Ascending aorta (tissue), 2 donors: ENCODE measurements at regions not wholly inside any gene's neighbourhood (a gene's known extent, or its start where the extent isn't known, plus 50 kb on each side); places are given as distances from the start of the nearest gene placed in this dataset.

Source experiments
- DNase-seq, 2 donors: peaks; one replicate each; pipeline ENCODE4 v3.0.0-alpha.2; 2019; ENCODE audit warnings: low spot score in 2 of 2
- H3K27ac ChIP-seq, 2 donors: fragments of 200-600 bp; sonication (generic); one replicate each; pipeline ENCODE4 v1.5.1; 2016 to 2017; ENCODE audit warnings: mild to moderate bottlenecking in 1 of 2
- H3K27me3 ChIP-seq: fragments of 200-600 bp; sonication (generic); one replicate; pipeline ENCODE4 v1.5.1; 2017
- H3K36me3 ChIP-seq, 2 donors: fragments of 200-600 bp; sonication (generic); one replicate each; pipeline ENCODE4 v1.5.1; 2016
- H3K4me1 ChIP-seq, 2 donors: fragments of 200-600 bp; sonication (generic); one replicate each; pipeline ENCODE4 v1.5.1; 2016 to 2017; ENCODE audit warnings: mild to moderate bottlenecking in 1 of 2
- H3K4me3 ChIP-seq, 2 donors: fragments of 200-600 bp; sonication (generic); one replicate each; pipeline ENCODE4 v1.5.1; 2016 to 2017; ENCODE audit warnings: mild to moderate bottlenecking in 1 of 2
- H3K9me3 ChIP-seq, 2 donors: fragments of 200-600 bp; sonication (generic); one replicate each; pipeline ENCODE4 v1.5.1; 2016
- CTCF ChIP-seq, 3 experiments: fragments of 200-600 bp in 2 of 3; fragments of 450-650 bp in 1 of 3; sonication (generic) in 2 of 3; IDR thresholded peaks; one replicate each; pipeline ENCODE4 v1.5.1; 2016 to 2019; ENCODE audit warnings: antibody characterized with exemption in 3 of 3, mild to moderate bottlenecking in 1 of 3, moderate library complexity in 1 of 3
- intact Hi-C: fragments of 100-400 bp; cut with DNase I; formaldehyde crosslinking; loops from one replicate; pipeline ENCODE4 v1.15.1; 2023

DNA sequence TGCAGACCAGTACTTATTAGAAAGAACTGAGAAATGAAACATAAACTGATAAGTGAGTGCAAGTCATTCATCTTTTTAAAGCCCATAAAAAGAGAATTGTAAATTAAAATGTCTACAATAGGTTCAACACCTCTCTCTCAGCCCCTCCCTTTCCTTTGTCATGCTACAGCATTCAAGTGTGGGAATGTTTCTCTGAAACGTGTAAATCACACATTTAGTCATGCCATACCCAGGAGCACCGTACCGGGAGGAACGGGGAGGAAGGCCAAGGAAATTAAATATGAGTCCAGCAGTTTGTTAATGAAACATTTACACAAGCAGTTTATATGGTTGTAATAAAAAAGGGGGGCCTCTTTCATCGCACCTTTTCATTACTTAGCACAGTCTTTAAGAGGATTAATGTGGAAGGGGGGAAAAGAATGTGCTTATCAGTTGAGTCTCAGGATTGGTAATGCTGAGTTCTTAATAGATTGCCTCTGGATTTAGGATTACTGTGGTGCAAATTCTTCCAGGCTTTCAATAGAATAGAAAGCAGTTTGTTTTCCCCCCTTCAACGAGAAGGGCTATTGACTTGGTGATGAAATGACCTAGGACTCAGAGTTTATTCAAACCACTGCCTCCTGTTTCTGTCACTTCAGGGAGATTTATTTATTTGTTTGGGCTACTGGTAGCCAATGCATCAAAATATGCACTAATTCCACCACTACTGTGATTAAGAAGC, 176.0 kb upstream of the ZNF608 start:
- H3K36me3 ChIP-seq: no peaks in the 10 kb centered on the region
- H3K27me3 ChIP-seq: no peaks in the 10 kb centered on the region
- no peak for TF ChIP-seq CTCF (IDR thresholded peaks at IDR 0.05)
- peaks cover 0 to 4% of the 10 kb centered on the region in 2 donors for H3K4me1 ChIP-seq
- intact Hi-C loops: no loop called here
- DNase-seq: no peak
- H3K4me3 ChIP-seq: no peak overlapping the region
- H3K9me3 ChIP-seq: no peaks in the 10 kb centered on the region
- no peak overlapping the region for H3K27ac ChIP-seq

- no peaks in the 10 kb centered on the region for H3K27me3 ChIP-seq
- H3K27ac ChIP-seq: no peak overlapping the region
- TF ChIP-seq CTCF (IDR thresholded peaks at IDR 0.05): no peak
- intact Hi-C loops: no loop called here
- no peak overlapping the region for H3K4me3 ChIP-seq
- H3K9me3 ChIP-seq: no peaks in the 10 kb centered on the region
- no peak for DNase-seq
- peaks cover 0 to 4% of the 10 kb centered on the region in 2 donors for H3K4me1 ChIP-seq
- no peaks in the 10 kb centered on the region for H3K36me3 ChIP-seq
Measured at GRCh38 chr5:124923131-124923530, 176.7 kb upstream of the ZNF608 start.

- Histone ChIP-seq H3K27ac (no peak overlapping the region), H3K4me1 (peaks cover 0 to 4% of the 10 kb centered on the region in 2 donors), H3K36me3 (no peaks in the 10 kb centered on the region), H3K4me3 (no peak overlapping the region), H3K9me3 (no peaks in the 10 kb centered on the region), H3K27me3 (no peaks in the 10 kb centered on the region)
- no peak for TF ChIP-seq CTCF (IDR thresholded peaks at IDR 0.05)
- no peak for DNase-seq
- intact Hi-C loops: no loop called here
Measured at GRCh38 chr5:124924729-124925128, 178.3 kb upstream of the ZNF608 start.

DNA sequence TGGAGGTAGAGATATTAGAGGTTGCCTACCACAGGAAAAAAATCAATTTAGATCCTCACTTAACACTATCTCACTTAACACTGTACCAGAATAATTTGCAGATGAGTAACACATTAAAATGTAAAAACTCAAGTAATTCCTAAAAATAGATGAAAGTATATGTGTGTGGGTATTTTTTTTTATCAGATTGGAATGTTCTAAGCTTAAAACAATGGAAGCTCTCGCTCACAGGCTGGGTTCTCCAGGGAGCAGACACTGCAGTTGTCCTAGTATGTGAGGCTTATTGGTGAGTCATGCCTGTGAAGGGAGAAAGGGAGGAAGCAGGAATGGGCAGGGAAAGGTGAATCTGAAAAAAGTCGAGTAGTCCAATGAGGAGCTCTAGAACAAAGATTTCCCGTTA, 181.3 kb upstream of the ZNF608 start:
- DNase-seq: no peak
- H3K4me3 ChIP-seq: no peak overlapping the region
- intact Hi-C loops: no loop called here
- no peaks in the 10 kb centered on the region for H3K36me3 ChIP-seq
- H3K27me3 ChIP-seq: no peaks in the 10 kb centered on the region
- H3K9me3 ChIP-seq: no peaks in the 10 kb centered on the region
- H3K4me1 ChIP-seq: peaks cover 0 to 4% of the 10 kb centered on the region in 2 donors
- no peak for TF ChIP-seq CTCF (IDR thresholded peaks at IDR 0.05)
- H3K27ac ChIP-seq: no peak overlapping the region

DNA sequence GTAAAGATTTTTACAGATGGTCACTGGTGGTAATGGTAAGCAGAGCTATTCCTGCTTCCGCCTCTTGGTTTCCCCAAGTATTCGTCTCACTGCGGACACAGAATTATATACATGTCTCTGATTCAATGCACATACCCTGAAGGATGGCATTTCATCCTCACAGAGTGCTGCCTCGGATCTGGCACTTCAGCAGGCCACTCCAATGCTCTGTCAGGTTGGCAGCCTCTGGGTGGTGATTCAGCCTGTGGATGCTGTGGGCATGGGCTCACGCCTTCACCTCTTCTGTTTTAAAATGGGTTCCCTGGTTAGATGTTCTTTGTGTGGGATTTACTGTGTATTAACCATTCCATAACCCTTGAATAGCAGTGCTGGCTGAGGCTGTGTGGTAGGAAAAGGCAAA, 182.6 kb upstream of the ZNF608 start:
- no peak for DNase-seq
- Histone ChIP-seq H3K36me3 (no peaks in the 10 kb centered on the region), H3K4me3 (no peak overlapping the region), H3K9me3 (no peaks in the 10 kb centered on the region), H3K4me1 (peaks cover 0 to 5% of the 10 kb centered on the region in 2 donors), H3K27ac (no peak overlapping the region), H3K27me3 (no peaks in the 10 kb centered on the region)
- intact Hi-C loops: no loop called here
- no peak for TF ChIP-seq CTCF (IDR thresholded peaks at IDR 0.05)
